ENCODE measurements at regions not wholly inside any gene's neighbourhood (a gene's known extent, or its start where the extent isn't known, plus 50 kb on each side); places are given as distances from the start of the nearest gene placed in this dataset.

DNA sequence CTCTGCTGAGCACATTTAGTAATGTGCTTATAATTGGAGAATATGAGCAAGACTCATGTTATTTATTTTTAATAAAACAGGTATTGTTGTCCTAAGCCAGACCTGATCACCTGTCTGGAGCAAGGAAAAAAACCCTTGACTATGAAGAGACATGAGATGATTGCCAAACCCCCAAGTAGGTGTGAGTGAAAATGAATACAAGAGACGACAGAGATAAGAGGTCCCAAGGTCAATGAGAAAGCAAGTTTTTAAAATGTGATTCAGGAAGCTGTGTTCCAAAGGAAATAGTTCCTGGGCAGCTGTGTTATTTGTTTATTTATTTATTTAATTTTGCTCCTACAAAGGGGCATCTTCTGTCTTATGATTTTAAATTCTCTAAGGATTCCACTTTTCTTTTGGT, 83.1 kb downstream of the ZNF486 start:
- no peak for DNase-seq

Data from anterior cingulate cortex (tissue), 58 donors.